RWPE2 (cell line): ENCODE measurements at regions not wholly inside any gene's neighbourhood (a gene's known extent, or its start where the extent isn't known, plus 50 kb on each side); places are given as distances from the start of the nearest gene placed in this dataset.
A peak's percentile ranks its signal among the peaks of the same experiment; 100 is the strongest.
"Not testable (repeated sequence)": the region's sequence is repeated elsewhere in the genome, so short reads cannot be mapped to it uniquely, and the experiment has no call there.

ENCODE experiments used
- ATAC-seq: fragments of 200-7000 bp; cut with Tn5 transposase; 3 replicates; pipeline ENCODE4 v1.9.1; 2021; ENCODE audit warnings: low read depth
- DNase-seq: peaks from one replicate; pipeline ENCODE4 v3.0.0-alpha.2; 2020; ENCODE audit warnings: low spot score
- H3K27ac ChIP-seq: fragments of 450-650 bp; 2 replicates; pipeline ENCODE4 v1.5.1; 2017; ENCODE audit warnings: mild to moderate bottlenecking; ENCODE audit not compliant: poor library complexity, severe bottlenecking
- H3K27me3 ChIP-seq: fragments of 250-450 bp; sonication (Bioruptor Pico); 2 replicates; pipeline ENCODE4 v1.5.1; 2021; ENCODE audit warnings: mild to moderate bottlenecking, moderate library complexity; ENCODE audit not compliant: insufficient read depth, poor library complexity, severe bottlenecking
- H3K36me3 ChIP-seq: fragments of 250-450 bp; sonication (Bioruptor Pico); 2 replicates; pipeline ENCODE4 v1.5.1; 2020; ENCODE audit warnings: low read depth, mild to moderate bottlenecking, moderate library complexity
- H3K4me1 ChIP-seq: fragments of 250-450 bp; sonication (Bioruptor Pico); 2 replicates; pipeline ENCODE4 v1.5.1; 2021; ENCODE audit warnings: mild to moderate bottlenecking, moderate library complexity; ENCODE audit not compliant: insufficient read depth, poor library complexity, severe bottlenecking
- H3K4me3 ChIP-seq: fragments of 250-450 bp; sonication (Bioruptor Pico); 2 replicates; pipeline ENCODE4 v1.5.1; 2021; ENCODE audit warnings: mild to moderate bottlenecking, moderate library complexity; ENCODE audit not compliant: severe bottlenecking
- H3K9me3 ChIP-seq: fragments of 250-450 bp; sonication (Bioruptor Pico); 2 replicates; pipeline ENCODE4 v1.5.1; 2021; ENCODE audit warnings: mild to moderate bottlenecking, moderate library complexity; ENCODE audit not compliant: severe bottlenecking
- TF ChIP-seq, protein P1 (sequence below): fragments of 450-650 bp; IDR thresholded peaks from one replicate; pipeline ENCODE4 v1.5.1; 2017; ENCODE audit warnings: mild to moderate bottlenecking, moderate library complexity; ENCODE audit not compliant: poor library complexity, severe bottlenecking

DNA sequence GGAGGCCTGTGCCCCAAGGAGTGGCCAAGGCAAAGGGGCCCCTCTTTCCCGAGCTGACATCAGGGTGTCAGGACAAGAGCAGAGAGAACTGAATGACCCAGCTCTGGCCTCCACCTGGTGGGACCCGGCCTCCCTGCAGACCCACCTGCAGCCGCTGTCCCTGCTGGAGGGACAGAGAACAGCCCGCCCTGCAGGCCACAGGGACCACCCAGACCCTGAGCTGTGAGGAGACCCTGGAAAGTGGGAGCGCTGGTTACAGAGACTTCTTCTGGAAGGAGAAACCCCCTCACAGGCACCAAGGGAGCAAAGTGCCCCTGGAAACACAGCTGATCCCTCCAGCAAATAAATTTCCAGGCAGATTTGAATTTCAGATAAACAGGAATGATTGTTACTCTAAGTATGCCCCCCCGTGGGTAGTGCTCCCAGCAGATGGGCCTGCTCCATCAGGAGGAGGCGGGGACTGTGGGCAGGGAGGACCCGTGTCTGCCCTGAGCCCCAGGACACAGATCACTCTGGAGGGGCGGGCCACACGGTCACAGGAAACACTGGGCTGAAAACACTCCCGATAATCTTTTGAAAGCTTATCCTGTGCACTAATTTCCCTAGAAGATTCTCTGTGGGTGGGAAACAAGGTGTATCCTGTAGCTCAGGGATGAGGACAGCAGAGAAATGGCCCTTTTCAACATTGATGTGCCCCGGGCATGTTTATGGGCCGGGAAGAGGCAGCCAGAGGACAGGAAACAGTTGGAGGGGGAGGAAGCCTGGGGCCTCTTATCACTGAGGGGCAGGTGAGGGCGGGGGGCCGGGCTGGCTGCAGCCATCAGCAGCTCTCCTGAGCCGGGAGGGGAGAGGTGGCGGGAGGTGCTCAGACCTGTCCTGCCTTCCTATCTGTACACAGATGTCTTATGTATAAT, 276.0 kb downstream of the ADGRD1 start:
- TF ChIP-seq, protein P1, sequence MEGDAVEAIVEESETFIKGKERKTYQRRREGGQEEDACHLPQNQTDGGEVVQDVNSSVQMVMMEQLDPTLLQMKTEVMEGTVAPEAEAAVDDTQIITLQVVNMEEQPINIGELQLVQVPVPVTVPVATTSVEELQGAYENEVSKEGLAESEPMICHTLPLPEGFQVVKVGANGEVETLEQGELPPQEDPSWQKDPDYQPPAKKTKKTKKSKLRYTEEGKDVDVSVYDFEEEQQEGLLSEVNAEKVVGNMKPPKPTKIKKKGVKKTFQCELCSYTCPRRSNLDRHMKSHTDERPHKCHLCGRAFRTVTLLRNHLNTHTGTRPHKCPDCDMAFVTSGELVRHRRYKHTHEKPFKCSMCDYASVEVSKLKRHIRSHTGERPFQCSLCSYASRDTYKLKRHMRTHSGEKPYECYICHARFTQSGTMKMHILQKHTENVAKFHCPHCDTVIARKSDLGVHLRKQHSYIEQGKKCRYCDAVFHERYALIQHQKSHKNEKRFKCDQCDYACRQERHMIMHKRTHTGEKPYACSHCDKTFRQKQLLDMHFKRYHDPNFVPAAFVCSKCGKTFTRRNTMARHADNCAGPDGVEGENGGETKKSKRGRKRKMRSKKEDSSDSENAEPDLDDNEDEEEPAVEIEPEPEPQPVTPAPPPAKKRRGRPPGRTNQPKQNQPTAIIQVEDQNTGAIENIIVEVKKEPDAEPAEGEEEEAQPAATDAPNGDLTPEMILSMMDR, result no peak
- H3K4me3 ChIP-seq, result no peak overlapping the region
- H3K4me1 ChIP-seq, result no peaks in the 10 kb centered on the region
- H3K36me3 ChIP-seq, result no peaks in the 10 kb centered on the region
- no peak for ATAC-seq
- no peak for DNase-seq
- no peak overlapping the region for H3K27ac ChIP-seq
- H3K27me3 ChIP-seq, result no peaks in the 10 kb centered on the region
- no peaks in the 10 kb centered on the region for H3K9me3 ChIP-seq

DNA sequence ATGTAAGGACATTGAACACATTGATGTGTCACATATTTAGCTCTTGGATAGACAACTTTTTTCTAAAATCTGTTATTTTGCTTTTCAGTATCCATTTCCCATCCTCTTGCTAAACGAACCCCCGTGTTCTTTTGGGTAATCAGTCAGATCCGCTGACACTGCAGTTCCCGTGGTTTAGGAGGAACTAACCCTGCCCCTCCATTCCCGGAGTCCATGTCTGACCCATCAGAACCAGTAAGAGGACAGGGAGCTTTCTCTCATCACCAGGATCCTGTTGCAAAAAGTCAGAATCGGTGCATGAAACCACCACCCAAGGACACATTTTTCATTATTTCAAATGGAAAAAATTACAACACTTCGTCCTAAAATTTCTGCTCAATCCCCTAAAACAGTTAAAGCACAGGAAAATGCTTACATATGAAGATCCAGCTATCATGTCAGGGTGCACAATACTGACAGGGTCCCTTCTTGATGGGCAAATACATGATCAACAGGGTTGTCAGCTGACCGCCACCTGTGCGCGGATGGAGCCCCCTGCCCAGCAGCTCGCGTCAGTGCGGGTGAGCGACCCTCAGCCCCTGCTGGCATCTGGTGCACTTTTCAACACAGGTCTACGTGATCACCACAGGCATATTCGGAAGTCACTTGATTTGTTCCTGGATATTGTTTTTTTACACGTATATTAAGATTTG, 276.8 kb downstream of the ADGRD1 start:
- Histone ChIP-seq H3K27ac (no peak overlapping the region), H3K4me1 (no peaks in the 10 kb centered on the region), H3K27me3 (no peaks in the 10 kb centered on the region), H3K4me3 (no peak overlapping the region), H3K36me3 (no peaks in the 10 kb centered on the region), H3K9me3 (no peaks in the 10 kb centered on the region)
- ATAC-seq, result no peak
- TF ChIP-seq, protein P1, result no peak
- no peak for DNase-seq

DNA sequence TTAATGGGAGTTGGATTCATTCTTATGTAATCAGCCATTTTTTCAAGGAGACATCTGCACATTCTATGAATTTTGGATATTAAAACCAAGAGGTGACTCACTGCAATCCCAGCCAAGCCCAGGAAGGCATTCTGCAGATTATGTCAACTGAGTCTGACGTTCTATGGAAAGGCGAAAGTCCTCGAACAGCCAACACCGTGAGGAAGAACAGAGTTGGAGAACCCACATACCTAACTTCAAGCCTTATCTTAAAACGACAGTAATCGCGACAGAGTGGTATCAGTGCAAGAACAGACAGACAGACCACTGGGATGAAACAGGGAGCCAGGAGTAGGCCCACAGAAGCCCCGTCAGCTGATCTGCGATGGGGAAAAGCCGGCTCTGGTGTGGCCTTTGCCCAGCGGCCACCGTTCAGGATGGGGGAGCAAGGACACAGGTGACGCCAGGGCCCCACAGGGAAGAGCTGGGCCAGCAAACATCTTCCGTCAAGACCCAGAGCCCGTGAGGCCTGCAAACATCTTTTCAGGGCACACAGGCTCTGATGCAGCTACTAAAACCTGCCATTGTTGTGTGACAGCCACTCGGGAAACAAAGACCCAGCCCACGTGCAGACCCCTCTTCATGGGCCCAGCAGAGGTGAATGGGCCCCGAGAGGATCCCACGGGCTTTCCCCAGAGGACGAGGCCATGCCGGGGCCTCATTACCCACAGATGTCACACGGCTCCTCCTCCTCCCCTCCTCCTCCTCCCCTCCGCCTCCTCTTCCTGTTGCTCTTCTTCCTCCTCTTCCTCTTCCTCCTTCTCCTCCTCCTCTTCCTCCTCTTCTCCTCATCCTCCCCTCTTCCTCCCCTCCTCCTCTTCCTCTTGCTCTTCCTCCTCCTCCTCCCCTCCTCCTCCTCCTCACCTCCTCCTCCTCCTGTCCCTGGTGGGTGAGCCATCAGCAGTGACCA, 277.6 kb downstream of the ADGRD1 start:
- H3K9me3 ChIP-seq, result no peaks in the 10 kb centered on the region
- no peak overlapping the region for H3K27ac ChIP-seq
- H3K4me1 ChIP-seq, result no peaks in the 10 kb centered on the region
- no peaks in the 10 kb centered on the region for H3K27me3 ChIP-seq
- no peaks in the 10 kb centered on the region for H3K36me3 ChIP-seq
- TF ChIP-seq, protein P1, result no peak
- no peak for ATAC-seq
- DNase-seq, result peak; percentile 38
- no peak overlapping the region for H3K4me3 ChIP-seq

DNA sequence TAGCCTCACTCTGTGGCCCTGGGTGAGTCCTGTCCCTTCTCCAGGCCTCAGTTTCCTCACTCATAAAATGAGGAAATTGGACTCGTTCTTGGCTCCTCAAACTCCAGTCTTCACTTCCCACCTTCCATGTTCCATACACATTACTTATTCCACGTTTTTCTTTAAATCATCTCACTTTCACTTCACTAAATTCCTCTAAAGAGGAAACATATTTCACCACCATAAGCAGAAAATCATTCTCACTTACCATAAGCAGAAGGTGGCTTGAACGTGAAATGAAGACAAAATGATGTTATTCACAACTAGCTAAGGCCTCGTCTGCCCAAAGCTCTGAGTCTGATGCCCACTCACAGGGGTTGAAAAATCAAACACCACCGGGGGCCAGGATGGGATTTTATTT, 278.3 kb downstream of the ADGRD1 start:
- Histone ChIP-seq H3K36me3 (no peaks in the 10 kb centered on the region), H3K27ac (no peak overlapping the region), H3K27me3 (no peaks in the 10 kb centered on the region), H3K4me3 (no peak overlapping the region), H3K4me1 (no peaks in the 10 kb centered on the region), H3K9me3 (no peaks in the 10 kb centered on the region)
- DNase-seq (no peak), ATAC-seq (no peak)
- TF ChIP-seq, protein P1, result no peak

DNA sequence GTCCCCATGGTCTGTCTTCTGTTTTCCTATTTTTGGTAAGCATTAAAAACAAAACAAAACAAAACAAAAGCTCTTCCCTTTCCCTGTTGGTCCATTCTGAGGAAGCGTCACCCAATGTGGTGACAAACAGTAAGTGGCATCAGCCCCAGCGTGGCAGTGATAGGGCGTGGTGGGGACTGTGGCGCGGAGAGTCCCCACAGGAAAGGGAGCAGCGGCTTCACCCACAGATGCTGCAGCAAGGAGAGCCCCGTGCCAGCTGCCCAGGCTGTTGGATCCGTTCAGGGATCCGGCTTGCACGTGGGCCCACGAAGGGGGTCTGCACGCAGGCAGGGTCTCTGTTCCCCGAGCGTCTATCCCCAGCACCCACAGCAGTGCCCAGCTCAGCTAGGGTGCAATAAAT, 279.2 kb downstream of the ADGRD1 start:
- not testable (repeated sequence) for H3K9me3 ChIP-seq, H3K27me3 ChIP-seq, H3K27ac ChIP-seq, H3K4me3 ChIP-seq, ATAC-seq, DNase-seq, H3K4me1 ChIP-seq, H3K36me3 ChIP-seq

DNA sequence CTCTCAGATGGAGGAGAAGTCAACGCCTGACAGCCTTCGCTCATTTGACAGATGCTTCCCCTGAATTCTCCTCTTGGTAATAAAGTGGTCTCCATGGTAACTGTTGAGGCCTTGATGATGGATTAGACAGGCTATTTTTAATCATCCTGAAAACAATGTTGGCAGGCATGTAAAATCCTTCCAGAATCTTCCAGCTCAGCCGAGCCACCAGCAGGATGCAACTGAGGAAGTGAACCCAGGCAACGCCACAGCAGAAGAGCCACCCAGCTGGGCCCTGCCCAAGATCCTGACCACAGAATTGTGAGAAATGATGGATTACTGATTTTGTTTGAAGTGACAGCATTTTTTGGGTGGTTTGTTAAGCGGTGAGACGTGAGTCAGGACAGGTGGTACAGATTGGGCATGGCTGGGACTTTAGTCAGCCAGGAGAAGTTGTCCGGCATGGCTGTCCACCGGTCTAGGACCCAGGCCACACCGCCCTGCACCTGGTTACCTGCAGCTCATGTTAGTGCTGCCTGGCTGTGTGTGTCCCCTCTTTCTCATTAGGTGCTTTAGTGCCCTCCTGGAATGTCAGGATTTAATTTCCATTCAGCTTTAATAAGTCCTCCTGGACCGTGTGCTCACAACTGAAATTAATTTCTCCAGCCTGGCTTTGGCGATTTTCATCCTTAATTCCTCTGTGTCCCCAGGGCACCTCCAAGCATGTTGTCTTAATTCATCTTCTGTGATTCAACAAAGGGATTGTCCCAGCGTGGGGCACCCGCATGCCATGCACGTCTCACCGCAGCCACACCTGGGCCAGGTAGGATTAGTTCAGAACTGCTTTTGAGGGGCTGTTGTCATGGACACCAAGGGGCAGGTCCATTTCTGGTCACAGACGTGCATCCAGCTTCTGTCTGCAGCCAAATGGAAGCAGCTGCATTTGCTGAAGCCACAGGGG, 280.4 kb downstream of the ADGRD1 start:
- not testable (repeated sequence) for H3K9me3 ChIP-seq, H3K4me1 ChIP-seq, DNase-seq, H3K4me3 ChIP-seq, H3K36me3 ChIP-seq, H3K27me3 ChIP-seq
- H3K27ac ChIP-seq, result peak overlapping the region; percentile 52
- peak; percentile 49 for ATAC-seq
